SK-MEL-5 (cell line): ENCODE measurements at regions not wholly inside any gene's neighbourhood (a gene's known extent, or its start where the extent isn't known, plus 50 kb on each side); places are given as distances from the start of the nearest gene placed in this dataset.

Source experiments
- DNase-seq: peaks from one replicate; pipeline ENCODE4 v3.0.0-alpha.2; 2016; ENCODE audit warnings: low read depth, low spot score
- in situ Hi-C: cut with HindIII; loops from 2 replicates; pipeline ENCODE4 v1.10.0; 2016; ENCODE audit warnings: low sequenced_read_pairs, high pct_unique_total_duplicates, low pct_unique_long_range_greater_than_20kb

- in situ Hi-C loops = no loop called here
- DNase-seq = no peak
Measured at GRCh38 chr11:110377434-110377833, 52.3 kb upstream of the FDX1 start.

GRCh38 chr11:110379261-110379660 lies 50.5 kb upstream of the FDX1 start:
- no peak for DNase-seq
- in situ Hi-C loops = no loop called here

- in situ Hi-C loops = no loop called here
- DNase-seq = no peak
Measured at GRCh38 chr11:110379936-110380335, 49.8 kb upstream of the FDX1 start.
